Activated naive CD8-positive, alpha-beta T cell treated with anti-CD3 and anti-CD28 coated beads, Interleukin-2, amount 50 U/mL, for 24 hours (primary cell): ENCODE measurements at regions not wholly inside any gene's neighbourhood (a gene's known extent, or its start where the extent isn't known, plus 50 kb on each side); places are given as distances from the start of the nearest gene placed in this dataset.

Experiments used
- ATAC-seq: fragments of 150-1000 bp; cut with Tn5 transposase; one replicate; pipeline ENCODE4 v1.10.0; 2021
- DNase-seq: peaks from one replicate; pipeline ENCODE4 v3.0.0; 2021
- H3K27ac Mint-ChIP-seq: one replicate; pipeline ENCODE4 v1.8.0; 2021; ENCODE audit warnings: mild to moderate bottlenecking, mixed read lengths
- H3K27me3 Mint-ChIP-seq: one replicate; pipeline ENCODE4 v1.8.0; 2021; ENCODE audit warnings: mixed read lengths
- H3K36me3 Mint-ChIP-seq: one replicate; pipeline ENCODE4 v1.8.0; 2021; ENCODE audit warnings: low read depth, mixed read lengths
- H3K4me1 Mint-ChIP-seq: one replicate; pipeline ENCODE4 v1.8.0; 2021; ENCODE audit warnings: mixed read lengths
- H3K4me3 Mint-ChIP-seq: one replicate; pipeline ENCODE4 v1.8.0; 2021; ENCODE audit warnings: mild to moderate bottlenecking, moderate library complexity, mixed read lengths
- H3K9me3 Mint-ChIP-seq: one replicate; pipeline ENCODE4 v1.8.0; 2021; ENCODE audit warnings: mixed read lengths

GRCh38 chr10:44309939-44310761 lies 74.7 kb downstream of the CXCL12 start:
- H3K27ac Mint-ChIP-seq: no peak overlapping the region
- peaks cover 11% of the 10 kb centered on the region for H3K4me1 Mint-ChIP-seq
- peaks cover 12% of the 10 kb centered on the region for H3K27me3 Mint-ChIP-seq
- ATAC-seq (no peak), DNase-seq (no peak)
- no peak overlapping the region for H3K4me3 Mint-ChIP-seq
- H3K9me3 Mint-ChIP-seq: no peaks in the 10 kb centered on the region
- H3K36me3 Mint-ChIP-seq: no peaks in the 10 kb centered on the region

- no peaks in the 10 kb centered on the region for H3K36me3 Mint-ChIP-seq
- no peak for ATAC-seq
- no peak overlapping the region for H3K27ac Mint-ChIP-seq
- H3K4me1 Mint-ChIP-seq: peaks cover 11% of the 10 kb centered on the region
- no peak overlapping the region for H3K4me3 Mint-ChIP-seq
- H3K27me3 Mint-ChIP-seq: peaks cover 13% of the 10 kb centered on the region
- no peaks in the 10 kb centered on the region for H3K9me3 Mint-ChIP-seq
- DNase-seq: no peak
Observed at GRCh38 chr10:44309361-44309760, 75.5 kb downstream of the CXCL12 start.

GRCh38 chr10:44308935-44309334 lies 76.0 kb downstream of the CXCL12 start:
- no peaks in the 10 kb centered on the region for H3K36me3 Mint-ChIP-seq
- DNase-seq: no peak
- H3K27ac Mint-ChIP-seq: no peak overlapping the region
- H3K27me3 Mint-ChIP-seq: peaks cover 16% of the 10 kb centered on the region
- H3K4me1 Mint-ChIP-seq: peaks cover 11% of the 10 kb centered on the region
- no peak overlapping the region for H3K4me3 Mint-ChIP-seq
- no peak for ATAC-seq
- peaks cover 3% of the 10 kb centered on the region for H3K9me3 Mint-ChIP-seq

GRCh38 chr10:44307691-44308090 lies 77.2 kb downstream of the CXCL12 start:
- H3K27ac Mint-ChIP-seq: no peak overlapping the region
- H3K36me3 Mint-ChIP-seq: no peaks in the 10 kb centered on the region
- ATAC-seq (no peak), DNase-seq (no peak)
- H3K4me1 Mint-ChIP-seq: peaks cover 11% of the 10 kb centered on the region
- H3K9me3 Mint-ChIP-seq: peaks cover 4% of the 10 kb centered on the region
- H3K27me3 Mint-ChIP-seq: peaks cover 13% of the 10 kb centered on the region
- no peak overlapping the region for H3K4me3 Mint-ChIP-seq

GRCh38 chr10:44306762-44307161 lies 78.1 kb downstream of the CXCL12 start:
- Mint-ChIP-seq H3K4me1 (peaks cover 11% of the 10 kb centered on the region), H3K27ac (no peak overlapping the region), H3K36me3 (no peaks in the 10 kb centered on the region), H3K4me3 (no peak overlapping the region), H3K9me3 (peaks cover 4% of the 10 kb centered on the region), H3K27me3 (peaks cover 12% of the 10 kb centered on the region)
- ATAC-seq: no peak
- no peak for DNase-seq

GRCh38 chr10:44306147-44306710 lies 78.7 kb downstream of the CXCL12 start:
- Mint-ChIP-seq H3K4me3 (no peak overlapping the region), H3K27me3 (peaks cover 7% of the 10 kb centered on the region), H3K9me3 (peaks cover 4% of the 10 kb centered on the region), H3K4me1 (peaks cover 6% of the 10 kb centered on the region), H3K27ac (no peak overlapping the region), H3K36me3 (no peaks in the 10 kb centered on the region)
- no peak for DNase-seq
- ATAC-seq: no peak

- ATAC-seq (no peak), DNase-seq (no peak)
- Mint-ChIP-seq H3K36me3 (no peaks in the 10 kb centered on the region), H3K4me3 (no peak overlapping the region), H3K9me3 (peaks cover 4% of the 10 kb centered on the region), H3K27ac (no peak overlapping the region), H3K4me1 (no peaks in the 10 kb centered on the region), H3K27me3 (peaks cover 5% of the 10 kb centered on the region)
Observed at GRCh38 chr10:44301781-44302355, 83.0 kb downstream of the CXCL12 start.

- no peaks in the 10 kb centered on the region for H3K4me1 Mint-ChIP-seq
- ATAC-seq (peak; percentile 20), DNase-seq (no peak)
- H3K9me3 Mint-ChIP-seq: peaks cover 4% of the 10 kb centered on the region
- H3K4me3 Mint-ChIP-seq: no peak overlapping the region
- H3K27me3 Mint-ChIP-seq: peaks cover 5% of the 10 kb centered on the region
- no peaks in the 10 kb centered on the region for H3K36me3 Mint-ChIP-seq
- no peak overlapping the region for H3K27ac Mint-ChIP-seq
Observed at GRCh38 chr10:44300666-44301649, 83.9 kb downstream of the CXCL12 start.

GRCh38 chr10:44298713-44299112 lies 86.2 kb downstream of the CXCL12 start:
- H3K4me1 Mint-ChIP-seq: no peaks in the 10 kb centered on the region
- ATAC-seq (no peak), DNase-seq (no peak)
- H3K9me3 Mint-ChIP-seq: no peaks in the 10 kb centered on the region
- no peaks in the 10 kb centered on the region for H3K36me3 Mint-ChIP-seq
- no peaks in the 10 kb centered on the region for H3K27me3 Mint-ChIP-seq
- H3K27ac Mint-ChIP-seq: no peak overlapping the region
- H3K4me3 Mint-ChIP-seq: no peak overlapping the region

- H3K9me3 Mint-ChIP-seq: no peaks in the 10 kb centered on the region
- H3K27ac Mint-ChIP-seq: no peak overlapping the region
- DNase-seq: no peak
- ATAC-seq: no peak
- no peaks in the 10 kb centered on the region for H3K36me3 Mint-ChIP-seq
- no peaks in the 10 kb centered on the region for H3K4me1 Mint-ChIP-seq
- H3K27me3 Mint-ChIP-seq: no peaks in the 10 kb centered on the region
- no peak overlapping the region for H3K4me3 Mint-ChIP-seq
Observed at GRCh38 chr10:44297963-44298362, 86.9 kb downstream of the CXCL12 start.

- DNase-seq (no peak), ATAC-seq (no peak)
- no peak overlapping the region for H3K27ac Mint-ChIP-seq
- H3K27me3 Mint-ChIP-seq: peaks cover 13% of the 10 kb centered on the region
- no peaks in the 10 kb centered on the region for H3K9me3 Mint-ChIP-seq
- H3K4me3 Mint-ChIP-seq: no peak overlapping the region
- H3K4me1 Mint-ChIP-seq: no peaks in the 10 kb centered on the region
- no peaks in the 10 kb centered on the region for H3K36me3 Mint-ChIP-seq
Observed at GRCh38 chr10:44295644-44296241, 89.2 kb downstream of the CXCL12 start.

GRCh38 chr10:44294726-44295412 lies 90.0 kb downstream of the CXCL12 start:
- H3K9me3 Mint-ChIP-seq: no peaks in the 10 kb centered on the region
- H3K36me3 Mint-ChIP-seq: no peaks in the 10 kb centered on the region
- DNase-seq (no peak), ATAC-seq (no peak)
- no peak overlapping the region for H3K27ac Mint-ChIP-seq
- no peak overlapping the region for H3K4me3 Mint-ChIP-seq
- H3K27me3 Mint-ChIP-seq: peaks cover 13% of the 10 kb centered on the region
- no peaks in the 10 kb centered on the region for H3K4me1 Mint-ChIP-seq

GRCh38 chr10:44293842-44294241 lies 91.1 kb downstream of the CXCL12 start:
- DNase-seq: no peak
- Mint-ChIP-seq H3K4me3 (no peak overlapping the region), H3K36me3 (no peaks in the 10 kb centered on the region), H3K9me3 (no peaks in the 10 kb centered on the region), H3K4me1 (no peaks in the 10 kb centered on the region), H3K27ac (no peak overlapping the region), H3K27me3 (peaks cover 16% of the 10 kb centered on the region)
- no peak for ATAC-seq
